GM19324 (cell line): ENCODE measurements at regions not wholly inside any gene's neighbourhood (a gene's known extent, or its start where the extent isn't known, plus 50 kb on each side); places are given as distances from the start of the nearest gene placed in this dataset.

Source experiments
- ATAC-seq: cut with Tn5 transposase; IDR thresholded peaks from one replicate; pipeline ENCODE4 v1.9.1; 2021; ENCODE audit warnings: mild to moderate bottlenecking, moderate library complexity; ENCODE audit not compliant: unreplicated experiment, low FRiP score

DNA sequence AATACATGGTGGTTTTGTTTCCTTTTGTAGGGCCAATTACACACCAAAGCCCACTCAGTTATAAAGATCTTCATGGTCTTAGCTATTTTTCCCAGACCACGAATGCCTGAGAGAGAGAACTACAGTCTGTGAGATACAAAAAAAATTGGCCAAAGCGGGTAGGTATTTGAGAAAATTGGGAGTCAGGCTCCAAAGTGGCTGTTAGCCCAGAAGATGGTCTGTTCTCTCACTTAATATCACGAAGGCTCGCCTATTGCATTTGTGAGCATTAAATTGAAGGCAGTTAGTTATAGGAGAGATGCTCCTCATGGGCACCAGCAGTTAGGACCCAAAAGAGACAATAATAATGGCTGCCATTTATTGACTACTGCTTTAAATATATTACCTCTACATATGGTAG is 342.7 kb downstream of the PLPP3 start:
- ATAC-seq = no peak

DNA sequence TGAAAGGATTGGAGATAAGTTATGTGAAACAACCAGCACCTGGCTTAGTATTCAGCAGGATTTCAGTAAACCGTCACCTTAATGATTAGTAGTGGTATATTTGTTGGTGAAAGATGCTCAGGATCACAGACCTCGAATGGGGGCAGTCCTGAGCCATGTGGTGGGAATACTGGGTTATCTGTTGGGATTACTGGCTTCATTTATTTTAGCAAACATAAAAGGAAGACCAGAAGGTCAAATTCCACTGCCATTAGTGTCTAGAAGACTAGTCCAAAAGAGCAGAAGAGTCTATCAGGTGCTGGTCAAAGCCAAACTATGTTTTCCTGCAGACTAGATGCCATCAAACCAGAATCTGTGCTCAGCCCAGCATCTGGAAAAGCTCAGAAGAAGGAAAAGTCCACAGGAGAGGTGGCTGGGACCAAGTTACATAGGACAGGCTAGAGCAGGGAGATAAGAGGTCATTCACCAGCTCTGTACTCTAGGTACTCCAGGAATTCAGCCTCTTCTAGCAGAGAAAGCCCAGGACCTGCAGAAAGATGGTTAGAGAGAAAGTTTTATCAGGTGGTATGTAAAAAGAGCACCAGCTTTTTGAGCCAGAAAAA is 343.4 kb downstream of the PLPP3 start:
- no peak for ATAC-seq

DNA sequence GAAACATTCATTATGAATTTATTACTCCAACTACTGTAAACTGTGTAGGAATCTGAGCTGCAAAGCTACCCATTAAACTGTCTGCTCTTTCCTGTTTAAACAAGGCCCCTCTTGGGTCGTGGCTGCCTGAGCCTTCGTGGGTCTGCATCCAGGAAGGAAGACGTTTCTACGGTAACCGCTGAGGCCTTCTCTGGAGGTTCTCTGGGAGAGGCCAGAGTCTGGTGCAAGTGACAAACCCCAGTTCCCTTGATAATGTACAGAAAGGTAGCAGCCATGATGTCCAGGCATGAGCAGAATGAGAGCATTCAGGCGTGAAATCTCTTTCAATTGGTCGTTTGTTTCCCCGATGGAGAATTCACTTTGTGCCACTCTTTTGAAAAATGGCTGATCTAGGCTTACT is 350.2 kb downstream of the PLPP3 start:
- no peak for ATAC-seq

DNA sequence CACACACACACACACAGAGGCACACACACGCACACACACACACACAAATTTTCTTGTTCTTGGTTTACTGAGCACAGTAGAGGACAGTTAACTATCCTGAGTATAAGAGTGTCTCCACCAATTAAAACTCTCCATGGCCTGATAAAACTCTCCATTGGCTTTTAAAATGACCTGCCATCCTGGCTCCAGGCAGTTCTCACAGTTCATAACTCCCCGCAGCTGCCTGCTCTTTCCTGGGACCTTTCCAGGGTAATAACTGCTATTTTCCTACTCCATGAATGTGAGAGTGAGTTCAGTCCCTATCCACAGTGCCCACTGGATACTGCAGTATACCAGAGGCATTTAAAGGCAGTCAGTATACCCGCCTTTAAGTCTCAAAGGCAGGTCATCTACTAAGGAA is 351.5 kb downstream of the PLPP3 start:
- ATAC-seq = no peak

DNA sequence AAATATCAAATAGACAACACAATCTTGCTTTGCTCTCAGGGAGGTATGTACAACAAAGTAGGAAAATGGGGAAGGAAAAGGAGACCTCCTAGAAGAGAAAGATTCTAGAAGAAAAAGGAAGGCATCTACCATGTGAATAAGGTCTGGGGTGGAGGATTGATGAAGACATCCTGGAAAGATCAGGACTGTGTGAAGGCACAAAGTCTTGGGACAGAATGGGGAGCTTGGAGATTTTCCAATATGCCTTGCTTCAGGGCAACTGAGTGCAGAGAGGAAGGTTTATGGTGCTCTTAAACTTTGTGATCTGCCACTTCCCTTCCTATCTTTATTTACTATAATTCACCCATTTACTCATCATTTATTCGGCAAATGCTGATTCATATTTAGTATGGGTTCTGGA is 352.0 kb downstream of the PLPP3 start:
- ATAC-seq = no peak

DNA sequence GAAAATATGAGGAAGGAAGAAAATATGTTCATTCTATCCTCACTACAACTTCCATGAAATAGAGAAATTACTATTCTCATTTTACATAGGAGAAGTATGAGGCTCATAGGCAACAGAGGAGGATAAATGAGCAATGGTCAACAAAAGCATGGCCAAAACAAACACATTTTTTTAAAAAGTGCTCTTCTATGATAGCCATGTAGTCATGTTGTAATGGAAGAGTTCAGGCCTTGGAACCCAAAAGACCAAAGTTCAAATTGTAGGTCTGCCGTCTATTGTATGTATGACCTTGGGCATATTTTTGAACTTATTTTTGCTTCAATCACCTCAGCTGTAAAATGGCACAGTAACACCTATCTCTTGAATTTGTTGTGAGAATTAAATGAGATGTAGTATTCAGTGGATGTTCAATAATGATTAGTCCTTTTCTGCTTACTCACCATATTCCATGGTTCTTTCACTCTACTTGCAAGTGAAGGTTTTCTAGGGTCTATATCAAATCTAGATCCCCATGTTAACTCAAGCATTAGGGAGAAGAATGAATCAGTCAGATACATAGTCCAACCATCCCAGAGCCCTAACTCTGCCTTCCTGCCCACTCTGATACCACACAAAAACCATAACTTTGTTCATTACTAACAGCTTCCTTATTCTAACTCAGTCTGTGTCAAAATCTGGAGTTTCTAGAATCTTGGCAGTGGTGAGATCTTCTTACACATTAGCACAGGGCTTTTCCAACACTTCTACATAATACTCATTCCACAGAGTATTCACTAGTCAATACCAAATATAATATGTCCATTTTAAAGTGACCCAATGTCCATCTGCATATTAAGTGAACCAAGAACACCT is 353.2 kb downstream of the PLPP3 start:
- ATAC-seq = no peak

DNA sequence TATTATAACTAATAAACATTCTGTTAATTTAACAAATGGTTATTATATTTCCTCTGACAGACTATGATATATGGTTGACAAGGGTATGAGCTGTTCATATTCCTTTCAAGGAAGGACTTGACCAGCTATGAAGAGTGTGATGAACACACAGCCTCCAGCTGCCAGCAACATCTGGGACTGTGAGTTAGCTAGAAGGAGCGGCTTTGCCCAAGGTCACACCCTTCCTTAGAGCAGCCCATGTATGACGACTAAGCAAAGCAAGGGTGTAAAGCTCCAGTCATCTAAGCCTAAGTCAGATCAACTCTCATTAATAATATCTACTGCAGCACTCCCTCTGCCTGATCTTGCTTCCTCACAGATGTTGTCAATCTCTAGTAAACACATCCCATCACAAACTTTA is 355.4 kb downstream of the PLPP3 start:
- no peak for ATAC-seq

DNA sequence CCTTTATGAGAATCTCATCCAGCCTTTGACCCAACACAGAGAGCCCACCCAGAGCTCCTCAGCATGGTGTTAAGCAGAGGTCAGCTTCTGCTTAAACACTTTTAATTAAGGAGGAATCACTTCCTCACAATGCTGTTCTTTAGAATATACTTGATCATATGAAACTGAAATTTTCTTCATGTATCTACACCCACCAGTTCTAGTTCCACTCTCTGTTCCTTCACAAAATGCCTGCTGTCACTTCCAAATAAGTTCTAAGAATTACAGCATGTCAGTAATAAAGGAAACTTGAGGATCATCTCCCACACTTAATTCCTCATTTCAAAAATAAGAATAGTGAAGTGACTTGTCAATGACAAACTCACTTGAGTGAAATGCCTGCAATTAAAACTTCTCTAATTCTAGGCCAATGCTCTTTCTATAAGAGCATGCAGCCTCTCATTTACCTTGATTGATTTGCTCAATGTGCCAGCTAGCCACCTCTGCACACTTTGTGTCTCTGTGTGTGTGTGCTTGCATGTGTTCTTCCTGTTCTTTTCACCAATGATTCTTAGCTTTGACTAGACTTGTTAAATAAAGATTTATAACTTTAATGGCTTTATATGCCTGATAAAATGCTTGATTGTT is 356.3 kb downstream of the PLPP3 start:
- ATAC-seq = no peak

DNA sequence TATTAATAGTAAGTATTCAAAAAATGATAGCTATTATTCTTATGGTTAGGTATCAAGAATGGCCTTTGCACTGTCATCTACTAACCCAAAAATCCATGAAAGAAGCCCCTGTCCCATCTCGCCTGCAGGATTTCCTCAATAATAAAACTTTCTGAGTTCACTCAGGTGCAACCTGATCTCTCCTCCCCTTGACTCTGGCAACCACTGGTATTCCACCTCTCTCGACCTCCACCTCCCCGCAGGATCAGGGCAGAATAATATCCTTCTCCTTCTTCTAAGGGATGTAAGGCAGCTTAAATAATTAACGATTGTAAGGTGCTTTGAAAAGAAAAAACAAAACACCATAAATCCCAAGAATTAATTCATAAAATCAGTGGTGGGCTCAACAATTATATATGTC is 359.3 kb downstream of the PLPP3 start:
- ATAC-seq = no peak

DNA sequence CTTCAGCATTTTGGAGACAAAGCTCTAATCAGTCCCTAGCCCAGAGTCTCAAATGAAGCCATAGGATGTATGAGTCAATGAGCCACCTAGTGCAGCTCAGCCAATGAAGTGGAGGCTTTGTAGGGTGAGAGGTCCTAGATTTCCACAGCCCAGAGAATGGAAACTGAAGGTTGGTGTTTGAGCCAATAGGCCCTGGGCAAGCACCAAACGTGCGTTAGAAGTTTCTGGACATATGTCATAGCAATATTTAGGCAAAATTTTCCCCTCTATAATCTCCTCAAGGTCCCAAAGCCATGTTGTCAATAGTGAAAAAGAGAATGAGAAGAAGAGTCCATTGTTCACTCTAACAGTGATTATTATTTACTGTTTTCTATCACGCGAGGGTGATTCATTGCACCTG is 361.3 kb downstream of the PLPP3 start:
- ATAC-seq = no peak

DNA sequence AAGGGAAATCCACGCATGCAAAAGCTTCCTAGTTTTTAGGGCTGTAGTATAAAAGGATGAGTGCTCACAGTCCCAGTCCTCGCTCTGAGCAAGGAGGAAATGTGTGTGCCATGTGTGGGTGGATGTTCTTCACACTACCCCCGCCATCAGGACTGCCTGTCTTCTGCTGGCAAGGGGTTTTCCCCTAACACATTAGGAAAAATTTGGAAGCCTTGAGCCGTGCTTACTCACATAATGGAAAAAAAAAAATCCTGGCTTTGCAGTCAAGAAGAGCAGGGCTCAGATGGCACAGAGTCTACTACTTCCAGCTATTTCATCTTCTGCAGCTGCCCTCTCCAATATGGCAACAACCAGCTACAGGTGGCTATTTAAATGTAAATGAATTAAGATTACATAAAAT is 363.1 kb downstream of the PLPP3 start:
- no peak for ATAC-seq

DNA sequence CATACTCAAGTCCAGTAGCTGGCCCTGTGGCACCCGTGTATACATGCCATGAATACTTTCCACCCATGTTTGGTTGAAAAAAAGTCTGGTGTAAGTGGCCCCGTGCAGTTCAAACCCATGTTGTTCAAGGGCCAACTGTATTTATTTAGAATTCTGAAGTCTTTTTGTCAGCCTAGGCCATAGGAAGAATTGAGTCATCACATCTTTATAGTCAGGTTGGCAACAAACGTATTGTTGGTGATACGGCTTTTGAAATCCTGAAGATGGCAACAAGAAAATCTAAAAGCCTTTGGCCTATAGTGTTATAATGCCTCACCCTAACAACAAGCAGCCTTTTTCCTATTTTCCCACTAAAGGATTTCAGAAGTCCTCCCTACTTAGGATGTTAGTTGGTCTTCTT is 363.6 kb downstream of the PLPP3 start:
- no peak for ATAC-seq

DNA sequence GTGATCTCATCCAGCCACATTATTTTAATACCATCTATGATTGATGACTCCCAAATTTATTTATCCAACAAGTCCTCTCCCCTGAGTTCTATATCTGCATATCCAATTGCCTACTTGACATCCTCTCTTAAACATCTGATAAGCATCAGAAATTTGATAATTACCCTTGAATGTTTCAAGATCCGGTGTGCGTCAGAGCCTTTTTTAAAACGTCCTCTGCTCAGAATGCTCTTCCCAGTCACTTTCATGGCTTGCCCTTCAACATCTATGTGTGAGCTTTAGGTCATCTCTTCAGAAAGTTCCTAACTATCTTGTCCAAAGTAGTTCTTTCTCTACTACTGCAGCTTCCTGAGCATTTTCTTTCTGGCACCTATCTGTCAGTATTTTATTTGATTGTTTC is 364.3 kb downstream of the PLPP3 start:
- ATAC-seq = no peak

DNA sequence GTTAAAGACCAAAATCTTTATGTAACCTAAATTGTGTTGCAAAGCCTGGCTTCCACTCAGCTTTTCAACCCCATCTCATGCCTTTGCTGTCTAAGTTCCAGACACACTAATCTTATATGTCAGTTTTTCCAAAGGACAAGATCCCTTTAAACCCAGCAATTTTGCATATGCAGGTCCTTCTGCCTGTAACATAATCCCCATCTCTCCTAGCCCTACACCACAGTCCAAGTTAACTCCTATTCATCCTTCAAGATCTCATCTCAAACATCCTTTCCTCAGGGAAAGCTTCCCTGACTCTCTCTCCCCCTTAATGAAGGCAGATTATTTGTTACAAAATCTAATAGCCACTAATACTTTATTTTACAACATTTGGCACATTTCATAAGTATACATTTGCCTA is 366.3 kb downstream of the PLPP3 start:
- ATAC-seq = no peak

DNA sequence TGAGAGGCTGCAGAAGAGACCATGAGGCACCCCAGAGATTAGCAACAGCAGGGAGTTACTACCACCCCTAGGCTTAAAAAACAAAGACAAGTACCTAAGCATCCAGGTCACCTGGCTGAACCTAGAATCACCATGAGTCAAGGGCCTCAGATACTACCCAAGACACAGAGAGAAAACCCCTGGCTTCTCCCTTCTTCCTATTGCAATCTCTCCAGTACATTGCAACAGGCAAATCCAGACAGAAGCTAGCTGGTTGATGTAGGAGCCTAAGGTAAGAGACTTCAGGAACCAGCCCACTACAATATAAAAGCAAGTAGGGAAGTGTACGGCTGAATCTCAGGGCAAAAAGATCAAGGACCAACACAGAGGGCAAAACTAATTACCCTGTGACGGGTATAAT is 367.2 kb downstream of the PLPP3 start:
- no peak for ATAC-seq

DNA sequence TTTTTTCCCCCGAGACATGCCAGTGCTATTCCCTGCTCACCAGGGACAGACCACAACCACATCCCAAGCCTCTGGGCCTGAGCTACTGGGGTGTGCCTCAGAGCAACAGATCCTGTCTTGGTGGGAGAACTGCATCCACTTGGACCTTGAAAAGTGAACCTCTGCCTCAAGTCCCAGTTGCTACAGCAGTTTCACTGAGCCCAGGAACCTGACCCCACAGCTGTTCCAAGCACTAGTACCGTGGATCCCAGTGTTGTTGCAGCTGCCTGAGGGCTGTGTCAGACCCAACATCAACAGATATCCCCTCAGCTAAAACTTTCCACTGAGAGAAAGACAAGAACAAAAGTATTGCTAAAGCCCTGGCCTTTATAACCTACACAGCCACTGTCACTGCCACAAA is 373.0 kb downstream of the PLPP3 start:
- no peak for ATAC-seq

DNA sequence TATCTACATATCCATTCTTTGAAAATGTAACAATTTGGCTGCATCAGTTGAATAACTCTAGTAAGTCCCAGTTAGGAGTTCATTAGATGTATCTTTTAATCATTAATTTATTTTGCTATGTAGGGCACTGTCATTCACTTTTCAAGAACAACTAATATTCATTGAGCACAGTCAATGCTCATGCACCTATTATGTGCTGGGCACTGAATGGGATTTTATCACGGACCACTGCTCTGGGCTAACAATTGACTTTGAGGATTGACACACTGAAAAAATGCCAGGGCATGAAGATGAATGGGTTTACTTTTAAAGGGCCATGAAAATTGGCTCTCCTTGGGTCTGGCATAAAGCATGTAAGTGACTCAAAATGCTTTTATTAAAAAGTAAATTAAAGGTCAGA is 375.2 kb downstream of the PLPP3 start:
- ATAC-seq = no peak

DNA sequence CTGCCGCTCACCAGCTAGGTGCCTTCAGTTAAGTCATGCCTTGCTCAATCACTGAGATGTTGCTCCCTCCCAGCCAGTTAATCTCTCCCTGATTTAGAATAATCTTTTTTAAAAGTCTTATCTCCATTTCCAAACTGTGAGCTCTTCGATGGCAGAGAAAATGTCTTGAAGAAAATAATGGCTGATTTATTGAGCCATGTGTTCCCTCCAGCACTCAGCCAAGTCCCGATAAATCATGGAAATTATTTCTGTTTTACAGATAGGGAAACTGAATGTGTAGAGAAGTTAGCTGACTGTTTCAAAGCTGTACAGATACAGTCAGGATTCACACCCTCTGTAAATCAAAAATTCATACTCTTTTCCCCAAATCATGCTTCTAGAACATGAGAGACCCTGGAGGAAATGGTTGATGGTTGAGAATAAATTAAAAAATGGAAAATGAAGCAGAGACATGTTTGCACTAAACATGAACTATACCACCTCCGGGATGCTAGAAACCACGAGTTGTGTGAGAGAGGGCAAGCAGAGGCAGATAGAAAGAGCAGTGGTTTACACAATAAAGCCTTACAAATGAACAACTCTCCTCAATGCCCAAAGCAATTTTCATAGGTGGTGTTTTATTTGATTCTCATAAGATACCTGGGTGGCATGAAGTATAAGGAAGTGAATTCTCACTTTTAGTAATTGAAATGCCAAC is 376.4 kb downstream of the PLPP3 start:
- ATAC-seq = no peak

DNA sequence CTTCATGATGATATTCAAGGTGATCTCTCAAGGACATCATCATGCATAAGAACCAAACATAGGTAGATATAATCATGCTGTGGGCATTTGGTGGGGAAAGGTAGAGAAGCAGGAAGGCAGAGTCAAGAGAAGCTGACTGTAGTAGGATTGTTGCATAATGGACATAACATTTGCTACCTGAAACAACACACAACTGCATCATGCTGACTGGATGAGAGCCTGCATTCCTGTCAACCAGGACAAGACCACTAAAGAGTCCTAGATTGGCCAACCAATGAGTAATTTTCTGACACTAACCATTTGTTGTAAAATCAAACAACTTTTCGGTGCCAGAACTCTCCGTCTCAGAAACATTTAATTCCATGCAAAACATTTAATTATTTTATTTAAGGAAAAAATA is 377.2 kb downstream of the PLPP3 start:
- no peak for ATAC-seq

DNA sequence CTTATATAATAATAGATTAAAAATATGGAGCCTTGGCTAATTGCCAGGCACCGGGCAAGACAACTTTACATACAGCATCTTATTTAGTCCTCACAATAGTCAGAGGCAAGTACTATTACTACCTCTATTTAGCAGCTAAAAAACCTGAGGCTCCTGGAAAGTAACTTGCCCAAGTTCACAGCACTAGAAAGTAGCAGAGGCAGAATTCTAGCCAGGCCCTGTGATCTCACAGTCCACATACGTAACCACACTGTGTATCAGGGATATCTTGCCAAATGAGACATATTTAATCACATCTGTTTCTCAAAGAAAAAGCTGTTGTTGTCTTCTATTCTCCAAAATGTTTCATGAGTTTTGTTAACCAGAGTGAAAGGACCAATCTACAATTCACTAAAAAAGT is 378.5 kb downstream of the PLPP3 start:
- no peak for ATAC-seq

DNA sequence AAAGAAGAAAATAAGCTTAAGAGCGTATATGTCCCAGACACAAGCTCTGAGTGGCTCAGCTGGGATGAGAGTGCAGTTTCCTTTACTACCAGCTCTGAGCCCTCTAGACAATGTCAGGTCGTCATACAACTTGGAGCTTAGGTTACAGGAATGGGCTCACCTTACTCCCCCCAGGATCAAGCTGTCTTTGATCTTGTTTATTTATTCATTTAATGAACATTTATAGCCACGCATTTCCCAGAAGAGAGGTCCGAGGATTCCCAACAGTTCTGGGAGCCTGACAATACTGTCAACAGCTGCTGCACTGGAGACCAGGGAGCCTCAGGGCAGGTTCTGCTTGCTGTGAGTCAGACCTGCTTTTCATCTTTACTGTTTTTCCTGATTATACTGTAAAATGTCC is 378.9 kb downstream of the PLPP3 start:
- no peak for ATAC-seq
